ENCODE measurements at regions not wholly inside any gene's neighbourhood (a gene's known extent, or its start where the extent isn't known, plus 50 kb on each side); places are given as distances from the start of the nearest gene placed in this dataset.

- no peaks in the 10 kb centered on the region for H3K79me2 ChIP-seq (ENCODE audit: low read length)
- no peaks in the 10 kb centered on the region for H4K20me1 ChIP-seq (ENCODE audit: insufficient read depth, low read length)
- no peak overlapping the region for H3K9ac ChIP-seq (ENCODE audit: low read length)
- no peak for TF ChIP-seq EZH2phosphoT487 (IDR thresholded peaks at IDR 0.05; ENCODE audit: low read depth)
- no peak for TF ChIP-seq CTCF (IDR thresholded peaks at IDR 0.05; ENCODE audit: low read depth, low read length)
- H2AFZ ChIP-seq (ENCODE audit: low read depth, low read length): no peak overlapping the region
- H3K27me3 ChIP-seq (ENCODE audit: low read depth, low read length): peaks cover 3% of the 10 kb centered on the region; the same call in 1 of the 2 replicates
- no peak overlapping the region for H3K4me3 ChIP-seq (ENCODE audit: low read length)
- no peaks in the 10 kb centered on the region for H3K9me3 ChIP-seq (ENCODE audit: insufficient read depth, low read length)
- H3K27ac ChIP-seq (ENCODE audit: low read length): no peak overlapping the region
- H3K4me1 ChIP-seq (ENCODE audit: low read length): no peaks in the 10 kb centered on the region
- no peak overlapping the region for H3K4me2 ChIP-seq (ENCODE audit: low read length)
- H3K36me3 ChIP-seq (replicated peaks; ENCODE audit: low read depth, low read length): no peaks in the 10 kb centered on the region
Measured at GRCh38 chr2:15043336-15044058, 411.0 kb downstream of the LRATD1 start.

GRCh38 chr2:15045054-15045453 lies 412.5 kb downstream of the LRATD1 start:
- no peak overlapping the region for H3K9ac ChIP-seq (ENCODE audit: low read length)
- no peak overlapping the region for H3K27ac ChIP-seq (ENCODE audit: low read length)
- H3K79me2 ChIP-seq (ENCODE audit: low read length): no peaks in the 10 kb centered on the region
- H3K36me3 ChIP-seq (replicated peaks; ENCODE audit: low read depth, low read length): no peaks in the 10 kb centered on the region
- H2AFZ ChIP-seq (ENCODE audit: low read depth, low read length): no peak overlapping the region
- H3K4me1 ChIP-seq (ENCODE audit: low read length): no peaks in the 10 kb centered on the region
- no peaks in the 10 kb centered on the region for H4K20me1 ChIP-seq (ENCODE audit: insufficient read depth, low read length)
- no peaks in the 10 kb centered on the region for H3K9me3 ChIP-seq (ENCODE audit: insufficient read depth, low read length)
- H3K27me3 ChIP-seq (ENCODE audit: low read depth, low read length): peaks cover 3% of the 10 kb centered on the region; the same call in 1 of the 2 replicates
- no peak for TF ChIP-seq EZH2phosphoT487 (IDR thresholded peaks at IDR 0.05; ENCODE audit: low read depth)
- H3K4me3 ChIP-seq (ENCODE audit: low read length): no peak overlapping the region
- H3K4me2 ChIP-seq (ENCODE audit: low read length): no peak overlapping the region

- H3K4me3 ChIP-seq (ENCODE audit: low read length): no peak overlapping the region
- H3K4me2 ChIP-seq (ENCODE audit: low read length): no peak overlapping the region
- H3K9ac ChIP-seq (ENCODE audit: low read length): no peak overlapping the region
- no peak overlapping the region for H3K27ac ChIP-seq (ENCODE audit: low read length)
- no peaks in the 10 kb centered on the region for H3K9me3 ChIP-seq (ENCODE audit: insufficient read depth, low read length)
- no peaks in the 10 kb centered on the region for H3K4me1 ChIP-seq (ENCODE audit: low read length)
- H2AFZ ChIP-seq (ENCODE audit: low read depth, low read length): no peak overlapping the region
- TF ChIP-seq CTCF (IDR thresholded peaks at IDR 0.05; ENCODE audit: low read depth, low read length) (no peak), EZH2phosphoT487 (IDR thresholded peaks at IDR 0.05; ENCODE audit: low read depth) (no peak)
- peaks cover 3% of the 10 kb centered on the region; the same call in 1 of the 2 replicates for H3K27me3 ChIP-seq (ENCODE audit: low read depth, low read length)
- no peaks in the 10 kb centered on the region for H3K36me3 ChIP-seq (replicated peaks; ENCODE audit: low read depth, low read length)
- no peaks in the 10 kb centered on the region for H4K20me1 ChIP-seq (ENCODE audit: insufficient read depth, low read length)
- H3K79me2 ChIP-seq (ENCODE audit: low read length): no peaks in the 10 kb centered on the region
Measured at GRCh38 chr2:15047184-15047583, 414.7 kb downstream of the LRATD1 start.

GRCh38 chr2:15048000-15048399 lies 415.5 kb downstream of the LRATD1 start:
- TF ChIP-seq CTCF (IDR thresholded peaks at IDR 0.05; ENCODE audit: low read depth, low read length) (no peak), EZH2phosphoT487 (IDR thresholded peaks at IDR 0.05; ENCODE audit: low read depth) (no peak)
- H3K4me2 ChIP-seq (ENCODE audit: low read length): no peak overlapping the region
- H3K27ac ChIP-seq (ENCODE audit: low read length): no peak overlapping the region
- no peaks in the 10 kb centered on the region for H3K79me2 ChIP-seq (ENCODE audit: low read length)
- no peak overlapping the region for H2AFZ ChIP-seq (ENCODE audit: low read depth, low read length)
- H3K4me1 ChIP-seq (ENCODE audit: low read length): no peaks in the 10 kb centered on the region
- no peak overlapping the region for H3K4me3 ChIP-seq (ENCODE audit: low read length)
- H3K36me3 ChIP-seq (replicated peaks; ENCODE audit: low read depth, low read length): no peaks in the 10 kb centered on the region
- H3K9ac ChIP-seq (ENCODE audit: low read length): no peak overlapping the region
- no peaks in the 10 kb centered on the region for H4K20me1 ChIP-seq (ENCODE audit: insufficient read depth, low read length)
- peaks cover 3% of the 10 kb centered on the region; the same call in 1 of the 2 replicates for H3K27me3 ChIP-seq (ENCODE audit: low read depth, low read length)
- no peaks in the 10 kb centered on the region for H3K9me3 ChIP-seq (ENCODE audit: insufficient read depth, low read length)
